ENCODE measurements at regions not wholly inside any gene's neighbourhood (a gene's known extent, or its start where the extent isn't known, plus 50 kb on each side); places are given as distances from the start of the nearest gene placed in this dataset.

DNA sequence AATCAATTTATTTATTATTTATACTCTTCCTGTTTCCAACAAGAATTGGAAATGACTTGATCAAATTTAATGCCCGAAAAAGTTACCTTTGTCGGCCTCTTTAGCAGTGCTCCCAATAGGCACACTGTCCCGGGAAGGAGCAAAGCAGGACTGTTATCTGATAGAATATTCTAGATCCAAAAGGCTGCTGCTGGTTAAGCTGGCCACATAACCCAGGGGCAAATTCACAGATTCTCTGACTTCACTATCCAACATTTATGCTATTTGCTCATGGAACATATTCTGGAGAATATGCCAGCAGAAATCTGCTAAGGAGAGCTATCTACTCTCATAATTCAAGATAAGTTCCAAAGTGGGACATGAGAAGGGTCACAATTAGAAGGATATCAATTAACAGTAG, 100.2 kb upstream of the DMAC1 start:
- no peak for TF ChIP-seq POLR2A (IDR thresholded peaks at IDR 0.05)
- TF ChIP-seq, protein P1, sequence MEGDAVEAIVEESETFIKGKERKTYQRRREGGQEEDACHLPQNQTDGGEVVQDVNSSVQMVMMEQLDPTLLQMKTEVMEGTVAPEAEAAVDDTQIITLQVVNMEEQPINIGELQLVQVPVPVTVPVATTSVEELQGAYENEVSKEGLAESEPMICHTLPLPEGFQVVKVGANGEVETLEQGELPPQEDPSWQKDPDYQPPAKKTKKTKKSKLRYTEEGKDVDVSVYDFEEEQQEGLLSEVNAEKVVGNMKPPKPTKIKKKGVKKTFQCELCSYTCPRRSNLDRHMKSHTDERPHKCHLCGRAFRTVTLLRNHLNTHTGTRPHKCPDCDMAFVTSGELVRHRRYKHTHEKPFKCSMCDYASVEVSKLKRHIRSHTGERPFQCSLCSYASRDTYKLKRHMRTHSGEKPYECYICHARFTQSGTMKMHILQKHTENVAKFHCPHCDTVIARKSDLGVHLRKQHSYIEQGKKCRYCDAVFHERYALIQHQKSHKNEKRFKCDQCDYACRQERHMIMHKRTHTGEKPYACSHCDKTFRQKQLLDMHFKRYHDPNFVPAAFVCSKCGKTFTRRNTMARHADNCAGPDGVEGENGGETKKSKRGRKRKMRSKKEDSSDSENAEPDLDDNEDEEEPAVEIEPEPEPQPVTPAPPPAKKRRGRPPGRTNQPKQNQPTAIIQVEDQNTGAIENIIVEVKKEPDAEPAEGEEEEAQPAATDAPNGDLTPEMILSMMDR (IDR thresholded peaks at IDR 0.05), result no peak
- TF ChIP-seq POLR2AphosphoS5 (IDR thresholded peaks at IDR 0.05), result no peak
